ENCODE measurements at regions not wholly inside any gene's neighbourhood (a gene's known extent, or its start where the extent isn't known, plus 50 kb on each side); places are given as distances from the start of the nearest gene placed in this dataset.

DNA sequence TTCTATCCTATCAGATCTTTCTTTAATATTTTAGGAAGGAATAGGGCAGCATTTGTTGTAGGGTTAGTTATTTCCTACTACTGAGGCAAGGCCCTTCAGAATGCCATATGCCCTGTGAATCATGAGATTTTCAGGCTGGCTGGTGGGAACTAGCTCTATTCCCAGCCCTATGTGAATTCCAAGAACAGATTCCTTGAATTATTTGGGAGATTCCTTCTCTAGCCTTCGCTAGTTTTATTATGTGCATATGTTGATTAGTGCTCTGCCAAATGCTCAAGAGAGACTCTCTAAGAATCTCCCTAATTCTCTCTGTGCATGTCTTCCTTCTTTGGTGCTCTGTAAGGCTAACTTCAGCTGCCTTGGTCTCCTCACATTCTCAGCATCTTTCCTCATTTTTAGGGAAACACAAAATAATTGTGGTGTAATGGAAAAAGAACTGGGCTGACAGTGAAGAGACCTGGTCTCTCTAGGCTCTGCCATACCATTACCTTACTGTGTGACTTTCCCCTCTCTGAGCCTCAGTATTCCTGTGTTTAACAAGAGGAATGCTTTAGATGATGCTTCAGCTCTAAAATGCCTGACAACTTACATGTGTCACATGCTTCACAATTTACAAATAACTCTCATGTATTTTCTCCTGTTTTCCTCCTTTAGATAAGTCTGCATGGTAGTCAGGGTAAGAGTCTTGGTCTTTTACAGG lies 79.7 kb downstream of the VMA21 start:
- DNase-seq, result no peak

DNA sequence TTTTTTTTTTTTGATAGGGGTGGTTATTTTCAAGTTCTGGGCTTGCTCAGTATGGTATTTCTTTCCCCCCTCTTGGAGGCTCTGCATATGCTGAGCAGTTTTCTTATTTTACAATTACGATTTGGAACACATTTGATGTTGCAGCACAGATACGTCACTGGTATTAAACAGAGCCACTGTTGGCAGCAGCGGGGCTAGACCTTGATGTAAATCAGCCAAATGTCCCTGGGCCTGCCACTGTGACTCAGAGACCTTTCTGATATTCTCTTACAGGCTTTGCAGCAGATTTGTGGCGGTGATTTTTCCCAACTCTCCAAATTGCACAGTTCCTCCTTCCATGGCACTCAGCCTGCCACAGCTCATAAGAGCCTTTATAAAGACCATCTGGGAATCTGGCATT lies 81.1 kb downstream of the VMA21 start:
- DNase-seq, result no peak

DNA sequence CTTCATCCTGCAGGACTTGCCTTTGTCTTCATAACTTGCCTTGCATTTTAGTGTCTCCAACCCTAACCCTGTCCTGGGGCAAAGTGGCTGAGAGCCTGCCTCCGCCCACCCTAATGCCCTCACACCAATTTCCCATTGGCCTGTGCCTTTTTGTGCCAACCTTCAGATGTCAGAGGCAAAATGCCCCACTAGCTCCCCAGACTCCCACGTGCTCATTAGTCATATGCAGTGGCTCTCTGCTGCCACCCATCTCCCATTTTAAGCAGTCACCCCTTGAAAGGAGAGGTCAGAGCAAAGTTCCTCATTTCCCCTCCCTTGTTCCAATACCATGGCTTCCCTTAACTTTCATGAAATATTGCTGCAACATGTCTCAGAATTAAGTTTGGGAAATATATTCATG lies 74.8 kb upstream of the PASD1 start:
- peak in 1 of 4 experiments; percentile 0 for DNase-seq

DNA sequence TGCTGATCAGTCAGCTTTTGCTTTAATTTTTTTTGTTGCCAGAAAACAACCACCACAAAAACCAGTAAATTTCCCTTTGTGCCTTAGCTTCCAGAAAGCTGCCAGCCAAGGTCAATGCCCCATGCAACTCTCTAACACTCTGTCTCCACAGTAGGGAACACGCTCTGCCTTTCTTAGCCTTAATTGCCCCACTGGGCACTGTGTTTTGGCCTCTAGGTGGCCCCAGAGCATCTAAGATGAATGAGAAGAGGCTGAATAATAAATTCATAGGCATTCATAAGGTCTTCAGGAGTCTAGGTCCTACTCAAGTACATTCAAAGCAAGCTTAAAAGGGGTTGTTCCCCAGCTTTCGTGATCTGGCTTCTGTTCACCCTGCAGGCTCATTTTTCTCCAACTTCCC lies 57.7 kb upstream of the PASD1 start:
- DNase-seq, result no peak

DNA sequence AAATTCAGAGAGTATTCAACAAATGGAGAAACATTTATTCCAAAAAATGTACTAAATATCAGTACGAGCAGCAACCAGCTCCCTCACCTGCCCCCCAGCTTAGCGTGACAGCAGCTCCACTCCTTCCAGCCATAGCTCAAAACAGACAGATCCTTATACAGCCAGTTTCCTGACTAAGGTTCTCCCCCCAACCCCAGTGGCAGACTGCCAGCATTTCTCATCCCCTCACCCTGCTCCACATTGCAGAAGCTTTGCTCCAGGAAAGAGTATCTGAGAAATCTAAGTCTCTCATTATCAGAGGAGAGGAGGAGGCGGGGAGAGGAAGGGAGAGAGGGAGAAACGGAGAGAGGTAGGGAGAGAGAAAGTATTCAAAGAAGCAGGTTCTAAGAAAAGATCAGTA lies 53.3 kb upstream of the PASD1 start:
- DNase-seq, result no peak

DNA sequence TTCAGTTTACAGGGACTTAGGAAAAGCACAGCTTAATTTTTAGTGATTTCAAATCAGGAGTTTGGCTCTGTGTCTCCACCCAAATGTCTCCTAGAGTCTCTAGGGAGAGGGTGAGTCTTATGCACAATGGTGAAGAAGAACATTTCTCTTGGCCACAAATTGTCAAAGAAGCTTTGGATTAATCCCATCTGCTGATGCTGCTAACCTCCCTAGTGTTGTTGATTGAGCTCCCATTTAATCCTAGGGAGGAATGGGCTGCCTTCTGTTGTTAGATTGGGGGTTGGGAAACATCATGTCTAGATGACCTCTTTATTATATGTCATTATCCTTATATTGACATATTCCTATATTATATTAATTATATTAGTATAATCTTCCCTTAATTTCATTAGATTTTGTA lies 50.0 kb upstream of the PASD1 start:
- no peak for DNase-seq
